Activated CD8-positive, alpha-beta T cell treated with anti-CD3 and anti-CD28 coated beads for 36 hours (primary cell): ENCODE measurements at regions not wholly inside any gene's neighbourhood (a gene's known extent, or its start where the extent isn't known, plus 50 kb on each side); places are given as distances from the start of the nearest gene placed in this dataset.

Experiments used
- ATAC-seq: fragments of 200-7000 bp; cut with Tn5 transposase; one replicate; pipeline ENCODE4 v1.10.0; 2021; ENCODE audit warnings: mild to moderate bottlenecking, moderate library complexity
- CTCF ChIA-PET: fragments of 350-600 bp; sonication (Branson Sonifier 250); formaldehyde crosslinking; loops from one replicate; lab custom pipeline; 2021; ENCODE audit warnings: antibody characterized with exemption; lab: Charles Lee
- POLR2A ChIA-PET: fragments of 350-600 bp; sonication (Branson Sonifier 250); formaldehyde crosslinking; loops from one replicate; lab custom pipeline; 2021; ENCODE audit warnings: antibody characterized with exemption; lab: Charles Lee
- DNase-seq: peaks from one replicate; pipeline ENCODE4 v3.0.0-alpha.2; 2020
- H3K27ac Mint-ChIP-seq: one replicate; pipeline ENCODE4 v1.8.0; 2021; ENCODE audit warnings: mild to moderate bottlenecking, mixed read lengths
- H3K27me3 Mint-ChIP-seq: one replicate; pipeline ENCODE4 v1.8.0; 2021; ENCODE audit warnings: mixed read lengths
- H3K36me3 Mint-ChIP-seq: one replicate; pipeline ENCODE4 v1.8.0; 2021; ENCODE audit warnings: low read depth, mixed read lengths
- H3K4me1 Mint-ChIP-seq: one replicate; pipeline ENCODE4 v1.8.0; 2021; ENCODE audit warnings: low read depth, mixed read lengths
- H3K4me3 Mint-ChIP-seq: one replicate; pipeline ENCODE4 v1.8.0; 2021; ENCODE audit warnings: mild to moderate bottlenecking, moderate library complexity, mixed read lengths
- H3K9me3 Mint-ChIP-seq: one replicate; pipeline ENCODE4 v1.8.0; 2021; ENCODE audit warnings: mixed read lengths
- CTCF ChIP-seq: fragments of 200-600 bp; IDR thresholded peaks from one replicate; pipeline ENCODE4 v1.8.0; 2022; ENCODE audit warnings: antibody characterized with exemption, mild to moderate bottlenecking
- intact Hi-C: fragments of 100-400 bp; cut with micrococcal nuclease; formaldehyde crosslinking; loops from one replicate; pipeline ENCODE4 v1.10.0; 2022

- Mint-ChIP-seq H3K4me3 (no peak overlapping the region), H3K4me1 (no peaks in the 10 kb centered on the region), H3K9me3 (no peaks in the 10 kb centered on the region), H3K27ac (no peak overlapping the region), H3K36me3 (no peaks in the 10 kb centered on the region), H3K27me3 (no peaks in the 10 kb centered on the region)
- no peak for ATAC-seq
- DNase-seq: no peak
- POLR2A ChIA-PET: no interaction called here
- no peak for TF ChIP-seq CTCF
- intact Hi-C loops: no loop called here
- CTCF ChIA-PET: no interaction called here
Measured at GRCh38 chr1:224565611-224566406, 50.3 kb upstream of the CNIH3 start.
